SH-SY5Y (cell line): ENCODE measurements at regions not wholly inside any gene's neighbourhood (a gene's known extent, or its start where the extent isn't known, plus 50 kb on each side); places are given as distances from the start of the nearest gene placed in this dataset.

Source experiments
- GATA2 ChIP-seq: IDR thresholded peaks from 2 replicates; pipeline ENCODE4 v1.6.1; 2011; ENCODE audit warnings: mild to moderate bottlenecking, low read depth, low read length
- GATA3 ChIP-seq: IDR thresholded peaks from 2 replicates; pipeline ENCODE4 v1.6.1; 2011; ENCODE audit warnings: low read depth, mild to moderate bottlenecking, low read length, moderate library complexity

- TF ChIP-seq GATA3 (no peak), GATA2 (no peak)
Observed at GRCh38 chr14:81655423-81656314, 122.0 kb upstream of the SEL1L start.
